ENCODE measurements at regions not wholly inside any gene's neighbourhood (a gene's known extent, or its start where the extent isn't known, plus 50 kb on each side); places are given as distances from the start of the nearest gene placed in this dataset.

DNA sequence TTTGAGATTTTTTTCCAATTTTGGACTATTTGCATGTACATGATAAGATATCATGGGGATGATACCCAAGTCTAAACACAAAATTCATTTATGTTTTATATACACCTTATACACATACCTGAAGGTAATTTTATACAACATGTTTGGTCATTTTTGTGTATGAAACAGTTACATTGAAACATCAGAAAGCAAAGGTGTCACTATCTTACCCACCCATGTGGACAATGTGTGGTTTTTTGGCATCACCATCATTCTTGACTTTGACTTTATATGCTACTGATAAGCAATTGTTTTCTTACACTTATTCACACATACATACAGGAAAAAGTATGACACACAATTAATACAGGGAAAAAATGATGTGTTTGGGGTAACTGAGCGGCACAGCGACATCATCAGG, 51.0 kb upstream of the ACVR1 start:
- Mint-ChIP-seq H3K4me3 (ENCODE audit: low read depth) (no peak overlapping the region), H3K36me3 (ENCODE audit: low read depth) (no peaks in the 10 kb centered on the region)
- intact Hi-C loops (cut with micrococcal nuclease) = no loop called here

More for the DNA sequence above, 51.0 kb upstream of the ACVR1 start:
- no peak for DNase-seq (ENCODE audit: low spot score)
- Mint-ChIP-seq H3K27me3 (ENCODE audit: low read depth) (no peaks in the 10 kb centered on the region), H3K4me1 (ENCODE audit: low read depth) (peaks cover 10% of the 10 kb centered on the region), H3K9me3 (no peaks in the 10 kb centered on the region), H3K27ac (no peak overlapping the region)

Data from activated T-helper 2 cell treated with anti-CD3 and anti-CD28 coated beads, Interferon-gamma antibody, Interleukin-2, Interleukin-4, amounts not matched to agents 10 μg/mL and 5 μg/mL and 100 μg/mL, durations not matched to agents 14 hours and 24 hours and 36 hours (primary cell).